NAMALWA (cell line): ENCODE measurements at regions not wholly inside any gene's neighbourhood (a gene's known extent, or its start where the extent isn't known, plus 50 kb on each side); places are given as distances from the start of the nearest gene placed in this dataset.
"Not testable (repeated sequence)": the region's sequence is repeated elsewhere in the genome, so short reads cannot be mapped to it uniquely, and the experiment has no call there.

Experiments used
- DNase-seq: peaks from one replicate; pipeline ENCODE4 v3.0.0-alpha.2; 2015; ENCODE audit warnings: low spot score

DNA sequence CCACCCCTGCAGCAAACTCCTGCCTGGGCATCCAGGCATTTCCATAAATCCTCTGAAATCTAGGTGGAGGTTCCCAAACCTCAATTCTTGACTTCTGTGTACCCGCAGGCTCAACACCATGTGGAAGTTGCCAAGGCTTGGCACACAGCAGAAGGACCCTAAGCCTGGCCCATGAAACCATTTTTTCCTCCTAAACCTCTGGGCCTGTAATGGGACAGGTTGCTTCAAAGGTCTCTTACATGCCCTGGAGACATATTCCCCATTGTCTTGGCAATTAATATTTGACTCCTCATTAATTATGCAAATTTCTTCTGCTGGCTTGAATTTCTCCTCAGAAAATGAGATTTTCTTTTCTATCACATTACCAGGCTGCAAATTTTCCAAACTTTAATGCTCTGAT, 339.5 kb upstream of the SORCS1 start:
- DNase-seq, result not testable (repeated sequence)

DNA sequence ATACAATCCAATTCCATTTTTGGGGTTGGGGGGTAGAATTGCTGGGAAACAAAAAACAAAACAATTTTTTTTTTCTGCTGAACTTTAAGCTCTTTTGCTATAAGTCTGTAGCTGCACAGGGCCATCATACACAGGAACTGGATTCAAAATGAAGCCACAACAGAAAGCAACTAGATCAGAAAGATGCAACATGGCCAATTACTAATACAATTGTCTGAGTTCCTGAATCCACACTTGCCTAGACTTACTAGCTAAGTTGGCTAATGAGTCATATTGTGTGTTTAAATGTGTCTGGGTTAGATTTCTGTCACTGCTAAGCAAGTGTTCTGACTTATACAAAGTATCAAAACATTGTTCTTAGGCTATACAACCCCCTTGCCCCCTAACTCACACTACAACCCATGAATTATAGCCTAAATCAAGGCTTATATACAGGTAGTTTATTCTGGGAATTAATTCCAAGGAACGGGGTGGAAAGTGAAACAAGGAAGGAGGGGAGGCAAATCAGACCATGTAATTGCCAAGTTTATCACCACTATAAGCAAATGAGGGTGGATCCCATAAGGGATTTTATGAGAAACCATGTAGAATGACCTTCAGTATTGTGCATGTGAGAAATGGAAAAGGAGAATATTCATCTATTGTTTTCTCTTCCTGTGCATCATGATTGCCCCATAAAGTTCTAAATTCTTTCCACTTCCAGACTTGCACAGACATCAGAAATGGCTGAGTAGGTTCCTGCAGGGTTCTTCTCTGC, 337.9 kb upstream of the SORCS1 start:
- no peak for DNase-seq

DNA sequence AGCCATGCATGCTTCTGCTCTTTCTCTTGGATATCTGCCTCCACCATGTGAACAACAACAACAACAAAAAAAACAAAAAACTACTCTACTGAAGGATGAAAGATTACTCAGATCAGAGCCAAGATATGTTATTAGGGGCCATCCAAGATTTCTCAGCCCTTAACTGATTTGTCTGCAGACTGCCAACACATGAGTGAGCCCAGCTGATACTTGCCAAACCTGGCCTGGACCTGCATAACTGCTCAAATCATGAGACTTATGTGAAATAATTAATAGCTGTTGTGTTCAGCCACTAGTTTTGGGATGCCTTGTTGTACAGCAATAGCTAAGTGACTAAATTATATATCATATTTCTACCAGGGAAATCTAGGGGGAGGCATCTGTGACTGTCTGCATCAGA, 334.5 kb upstream of the SORCS1 start:
- no peak for DNase-seq

DNA sequence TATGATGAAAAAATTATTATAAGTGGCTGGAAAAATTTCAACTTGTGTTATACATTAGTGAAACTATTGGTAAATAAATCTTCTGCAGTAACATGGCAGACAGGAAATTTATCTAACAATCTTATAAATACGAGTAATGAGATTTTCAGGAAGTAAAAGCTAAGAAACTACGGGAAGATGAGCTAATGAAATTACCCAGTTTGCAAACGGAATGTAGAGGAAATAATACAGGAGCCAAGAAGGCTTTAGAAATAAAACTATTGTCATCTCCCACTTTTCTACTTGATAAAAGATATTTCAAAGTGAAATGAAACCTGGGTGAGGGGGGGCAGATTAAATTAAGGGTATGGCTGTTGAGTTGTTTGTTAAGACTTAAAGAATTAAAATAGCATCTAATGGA, 332.5 kb upstream of the SORCS1 start:
- DNase-seq, result no peak

DNA sequence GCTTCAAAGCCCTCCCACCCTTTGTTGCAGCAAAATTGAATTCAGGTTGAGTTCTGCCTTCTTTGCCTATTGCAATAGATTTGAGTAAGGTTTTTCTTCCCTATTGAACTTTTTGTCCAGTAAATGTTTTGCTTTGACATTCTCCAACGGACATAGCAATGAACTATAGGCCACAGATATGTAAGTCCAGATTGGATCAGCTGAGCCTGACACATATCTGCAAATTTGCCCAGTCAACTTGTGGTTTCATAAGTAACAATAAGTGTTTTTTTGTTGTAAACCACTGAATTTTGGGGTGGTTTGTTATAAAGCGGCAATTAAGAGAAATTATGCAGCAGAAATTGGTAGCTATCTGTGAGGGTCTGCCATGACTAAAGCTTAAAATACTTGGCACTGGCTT, 332.1 kb upstream of the SORCS1 start:
- no peak for DNase-seq

DNA sequence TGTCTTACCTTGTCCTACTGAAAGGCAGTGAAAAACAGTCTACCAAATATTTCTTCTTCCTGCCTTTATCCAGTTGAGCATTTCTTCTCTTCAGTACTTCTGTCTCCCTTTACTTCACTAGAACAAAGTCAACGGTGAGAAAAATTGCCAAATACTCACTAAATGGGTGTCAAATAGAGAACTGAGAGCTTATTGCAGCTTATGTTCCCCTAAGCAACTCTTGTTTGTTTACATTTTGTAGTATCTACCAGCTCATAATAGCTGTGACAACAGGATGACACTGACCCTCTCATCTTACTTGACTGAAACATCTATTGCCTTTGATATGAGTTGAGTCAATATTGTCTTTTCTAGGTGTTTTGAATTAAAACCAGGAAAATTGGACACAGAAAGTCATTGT, 327.9 kb upstream of the SORCS1 start:
- no peak for DNase-seq

DNA sequence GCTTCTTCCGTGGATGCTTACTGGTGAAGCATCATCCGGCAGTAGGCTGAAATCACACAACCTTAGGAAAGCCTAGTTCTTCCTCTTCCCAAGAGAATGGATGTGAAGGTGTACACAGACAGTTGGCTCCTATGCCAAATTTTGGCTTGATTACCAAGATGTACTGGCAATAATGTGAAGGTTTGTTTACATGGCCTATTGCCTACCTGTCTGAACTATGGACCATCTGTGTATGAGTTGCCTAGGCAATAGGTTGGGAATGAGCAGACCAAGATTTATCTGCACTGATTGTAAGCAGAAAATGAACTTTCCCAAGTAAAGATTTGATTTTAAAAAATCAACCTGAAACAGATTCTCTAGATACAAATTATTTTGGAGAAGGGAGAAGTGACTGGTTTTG, 325.9 kb upstream of the SORCS1 start:
- DNase-seq, result no peak

DNA sequence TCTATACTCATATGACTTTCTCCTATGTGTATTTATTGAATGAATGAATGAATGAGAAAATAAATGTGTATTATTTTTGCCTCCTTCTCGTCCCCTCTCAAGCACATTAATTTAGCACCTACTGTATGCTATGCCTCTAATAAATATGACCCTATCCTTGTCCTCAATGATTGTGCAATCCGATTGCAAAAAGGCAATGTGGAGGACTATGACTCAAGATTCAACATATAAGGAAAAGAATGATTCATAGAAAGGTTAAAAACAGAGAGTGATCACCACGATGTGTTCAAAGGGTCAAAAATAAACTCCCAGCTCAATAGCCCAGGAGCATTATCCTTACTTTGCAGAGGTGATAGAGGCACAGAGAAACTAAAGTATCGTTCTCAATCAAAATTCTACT, 322.8 kb upstream of the SORCS1 start:
- no peak for DNase-seq

DNA sequence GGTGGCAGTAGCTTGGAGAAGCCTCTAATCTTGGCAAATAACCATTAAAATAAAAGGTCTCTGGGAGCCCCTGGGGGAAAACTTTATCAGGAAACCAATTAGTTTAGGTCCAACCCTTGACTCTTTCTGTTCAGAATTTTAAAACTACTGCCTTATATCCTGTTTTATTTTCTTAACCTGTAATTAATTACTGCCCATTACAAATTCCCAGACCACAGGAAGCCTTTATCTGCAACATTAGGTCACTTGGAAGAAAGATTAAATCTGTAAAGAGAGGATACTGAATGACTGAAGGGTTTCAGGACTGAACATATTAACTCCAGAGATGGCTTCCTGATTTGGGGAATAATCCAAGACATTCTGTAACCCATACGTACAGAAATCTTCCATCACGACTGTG, 320.5 kb upstream of the SORCS1 start:
- no peak for DNase-seq

DNA sequence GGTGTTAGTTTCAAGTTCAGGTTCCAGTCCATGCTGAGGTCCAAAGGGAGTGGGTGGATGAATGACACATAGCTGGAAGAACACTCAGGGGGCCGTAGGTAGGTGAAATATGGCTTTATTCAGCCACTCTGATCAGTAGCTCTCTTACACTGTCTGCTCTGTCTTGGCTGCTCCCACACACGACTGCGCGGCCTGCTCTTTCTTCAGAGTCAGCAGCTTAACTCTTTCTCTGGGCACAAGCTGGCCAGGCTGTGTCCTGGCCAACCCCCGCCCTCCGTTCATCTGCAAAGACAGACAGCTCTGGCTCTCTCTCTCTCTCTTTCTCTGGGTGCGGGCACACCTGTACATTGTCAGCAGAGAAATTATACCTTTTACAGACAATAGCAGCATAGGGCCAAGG, 317.4 kb upstream of the SORCS1 start:
- no peak for DNase-seq

DNA sequence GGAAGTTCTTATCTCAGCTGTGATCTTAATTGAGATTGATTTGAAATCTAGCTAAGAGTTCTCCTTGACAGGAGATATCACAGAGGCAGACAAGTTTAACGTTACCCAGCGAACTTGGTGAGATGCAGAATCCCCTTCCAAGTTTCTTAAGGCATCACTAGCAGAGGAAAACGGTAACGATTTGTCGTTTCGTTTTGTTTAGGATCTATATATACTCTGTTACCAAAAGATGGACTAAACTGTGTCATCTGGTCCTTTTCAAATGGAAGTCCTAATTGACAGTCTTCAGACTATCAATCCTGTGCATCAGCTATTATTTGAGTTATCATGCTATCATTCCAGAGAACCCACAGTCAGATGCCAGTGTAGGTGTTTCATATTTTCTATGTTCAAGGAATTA, 316.7 kb upstream of the SORCS1 start:
- no peak for DNase-seq

DNA sequence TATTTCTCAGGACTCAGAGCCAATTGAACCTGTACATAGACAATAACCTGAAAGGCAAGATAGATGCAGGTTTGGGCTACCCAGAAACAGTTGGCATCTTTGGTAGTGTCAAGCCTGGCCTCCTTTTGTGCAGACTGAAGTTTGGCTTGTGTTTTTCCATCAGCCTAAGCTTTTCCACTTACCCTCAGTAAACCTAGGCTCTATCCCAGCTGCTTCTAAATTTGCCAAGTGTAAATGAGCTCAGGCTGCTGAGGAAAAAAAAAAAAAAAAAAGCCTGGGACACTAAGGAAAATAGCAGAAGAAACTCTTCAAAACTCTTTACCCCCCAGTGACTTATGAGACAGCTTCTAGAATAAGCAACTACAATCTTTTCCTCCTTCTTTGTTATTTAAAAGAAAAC, 316.3 kb upstream of the SORCS1 start:
- DNase-seq, result no peak

DNA sequence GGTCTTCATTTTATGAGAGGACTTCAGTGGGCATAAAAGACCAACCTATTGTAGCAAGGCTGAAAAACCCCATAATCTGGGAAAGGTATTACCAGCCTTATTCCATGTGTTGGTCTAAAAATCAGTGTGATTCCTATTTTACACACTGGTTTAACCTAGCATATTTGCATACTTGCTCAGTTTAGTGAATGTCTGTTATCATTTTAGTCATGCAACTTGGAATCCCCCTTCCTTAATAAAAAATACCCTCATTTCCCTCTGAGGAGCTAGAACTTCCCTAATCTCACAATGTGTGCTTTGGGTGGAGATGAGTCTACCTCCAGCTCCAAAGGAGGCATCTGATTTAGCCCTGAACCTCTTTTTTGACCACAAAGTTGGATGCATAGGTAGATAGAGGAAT, 312.8 kb upstream of the SORCS1 start:
- no peak for DNase-seq

DNA sequence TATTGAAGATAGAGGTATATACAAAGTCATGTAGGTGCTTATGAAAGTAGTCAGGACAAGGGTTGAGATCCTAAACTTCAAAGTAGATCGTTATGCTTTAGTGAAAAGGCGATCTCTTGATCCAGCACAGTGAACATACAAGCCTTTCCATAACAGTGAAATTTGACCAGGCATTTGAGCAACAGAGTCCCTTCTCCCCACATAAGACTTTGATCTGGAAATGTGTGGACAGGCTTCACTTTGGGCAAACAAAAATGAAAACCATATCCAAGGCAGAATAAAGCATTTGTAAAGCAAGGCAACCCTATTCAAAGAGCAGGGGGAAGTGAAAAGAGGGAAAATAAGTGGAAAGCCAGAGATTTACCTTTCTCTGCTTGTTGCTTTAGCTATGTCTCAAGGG, 311.9 kb upstream of the SORCS1 start:
- DNase-seq, result no peak

DNA sequence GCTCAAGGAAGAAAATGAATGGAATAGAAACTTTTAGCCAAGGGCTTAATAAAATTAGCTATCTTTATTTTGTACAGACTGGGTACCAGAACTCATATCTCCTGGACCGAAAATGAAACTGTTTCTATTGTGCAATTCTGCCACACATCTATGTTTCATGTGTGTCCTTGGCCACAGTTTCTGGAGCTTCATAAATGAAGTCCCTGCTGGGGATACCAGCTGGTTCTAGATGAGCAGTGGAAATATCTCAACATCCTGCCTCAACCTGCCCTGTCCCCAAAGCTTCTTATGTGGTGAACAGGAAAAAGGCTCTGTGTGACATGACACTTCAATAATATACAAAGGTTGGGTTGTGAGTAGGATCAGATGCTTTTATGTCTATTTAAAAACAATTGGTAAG, 310.1 kb upstream of the SORCS1 start:
- DNase-seq, result no peak

DNA sequence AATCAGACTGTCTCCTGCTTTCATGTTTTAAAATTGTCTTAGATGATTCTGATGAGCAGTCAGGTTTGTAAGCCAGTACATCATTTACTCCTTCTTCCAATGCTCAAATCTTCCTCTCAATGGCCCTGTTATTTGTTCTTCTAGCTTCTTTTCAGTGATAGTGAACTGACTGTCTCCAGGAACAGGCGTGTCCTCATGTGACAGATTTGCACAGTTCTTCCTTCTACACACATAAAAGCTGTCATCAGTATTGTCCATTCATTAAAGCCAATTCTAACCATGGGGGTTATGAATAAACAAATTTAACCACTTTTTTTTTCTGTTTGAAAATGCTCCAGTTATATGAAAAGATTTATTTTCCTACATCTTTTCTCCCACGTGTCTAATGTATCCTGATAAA, 308.7 kb upstream of the SORCS1 start:
- DNase-seq, result no peak

DNA sequence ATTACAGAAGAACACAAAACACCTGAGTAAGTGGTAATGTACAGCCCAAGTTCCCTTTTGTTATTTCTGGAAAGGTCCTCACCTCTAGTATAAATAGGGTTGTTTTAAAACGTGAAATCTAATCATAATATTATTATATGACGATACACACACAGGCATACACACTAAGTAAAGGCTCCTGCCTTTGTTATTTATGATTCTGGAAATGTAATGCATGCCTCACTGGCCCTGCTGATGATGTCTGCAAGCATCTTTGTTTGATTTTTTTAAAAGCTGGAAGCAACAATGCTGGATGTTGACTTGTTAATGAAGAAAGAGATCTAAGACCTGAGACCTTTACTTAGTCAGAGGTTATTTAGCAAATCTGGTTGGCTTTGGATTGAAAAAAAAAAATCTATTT, 307.4 kb upstream of the SORCS1 start:
- DNase-seq, result no peak

DNA sequence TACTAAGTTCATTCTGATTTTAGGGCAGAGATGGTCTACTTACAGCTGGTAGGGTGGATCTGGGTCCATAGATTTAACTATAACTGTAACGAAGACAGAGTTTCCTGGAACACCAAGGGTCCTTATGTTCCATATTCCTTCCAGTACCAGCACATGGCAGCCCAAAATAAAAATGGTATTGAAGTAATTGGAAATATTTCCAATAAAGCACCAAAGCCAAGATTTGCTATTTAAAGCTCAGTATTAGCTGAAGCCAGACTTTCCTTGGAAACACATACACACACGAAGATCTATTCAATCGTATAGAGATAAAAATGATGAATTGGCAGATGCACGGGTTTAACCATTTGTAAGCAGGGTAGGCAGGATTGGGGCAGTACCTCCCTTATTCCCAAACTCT, 289.1 kb upstream of the SORCS1 start:
- DNase-seq, result no peak

DNA sequence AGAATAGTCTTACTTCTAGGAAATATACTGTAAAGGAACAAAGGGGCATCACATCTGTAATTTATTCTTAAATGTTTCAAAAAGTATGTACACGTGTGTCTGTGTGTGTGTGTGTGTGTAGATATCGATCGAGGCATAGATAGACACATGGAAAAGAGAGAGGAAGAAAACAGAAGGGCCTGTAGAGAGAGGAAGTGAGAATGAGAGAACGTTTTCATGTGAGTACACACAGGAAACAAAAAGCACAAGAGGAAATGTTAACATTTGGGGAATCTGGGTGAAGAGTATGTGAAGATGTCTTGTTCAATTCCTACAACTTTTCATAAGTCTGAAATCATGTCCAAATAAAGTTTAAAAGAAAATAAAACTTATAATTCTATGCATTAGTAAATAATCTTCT, 286.5 kb upstream of the SORCS1 start:
- no peak for DNase-seq

DNA sequence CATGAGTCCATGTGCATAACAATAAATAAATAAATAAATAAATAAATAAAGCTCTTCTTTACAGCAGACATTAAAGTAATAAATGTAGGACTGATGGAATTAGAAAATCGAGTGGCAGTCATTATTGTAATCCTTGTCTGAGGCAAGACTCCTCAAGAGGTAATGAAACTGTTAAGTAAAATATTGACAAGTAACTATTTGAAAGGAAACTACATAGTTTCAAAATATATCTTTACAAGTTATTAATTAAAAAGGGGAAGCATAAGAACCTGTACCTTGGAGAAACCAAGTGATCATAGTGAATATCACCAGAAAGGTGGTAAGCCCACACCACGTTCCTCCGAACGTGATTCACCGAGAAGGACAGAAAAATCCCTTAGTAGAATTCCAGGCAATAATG, 285.6 kb upstream of the SORCS1 start:
- no peak for DNase-seq

DNA sequence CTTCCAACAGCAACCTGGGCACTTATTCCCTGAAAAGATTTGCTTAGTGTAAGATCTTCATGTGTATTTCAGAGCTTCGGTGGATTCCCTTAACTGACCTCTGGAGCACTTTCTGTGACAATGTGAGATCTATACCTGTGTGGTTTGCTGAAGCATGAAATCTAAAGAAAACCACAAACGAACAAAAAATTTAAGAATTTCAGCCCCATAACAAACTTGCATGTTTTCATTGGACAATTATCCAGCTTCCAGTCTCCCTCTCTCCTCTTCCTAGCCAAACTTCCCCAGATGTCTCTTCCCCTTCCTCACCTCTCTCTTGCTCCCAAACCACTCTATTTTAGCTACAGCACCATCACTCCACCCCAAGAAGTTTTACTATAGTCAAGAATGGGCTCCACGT, 279.9 kb upstream of the SORCS1 start:
- no peak for DNase-seq

DNA sequence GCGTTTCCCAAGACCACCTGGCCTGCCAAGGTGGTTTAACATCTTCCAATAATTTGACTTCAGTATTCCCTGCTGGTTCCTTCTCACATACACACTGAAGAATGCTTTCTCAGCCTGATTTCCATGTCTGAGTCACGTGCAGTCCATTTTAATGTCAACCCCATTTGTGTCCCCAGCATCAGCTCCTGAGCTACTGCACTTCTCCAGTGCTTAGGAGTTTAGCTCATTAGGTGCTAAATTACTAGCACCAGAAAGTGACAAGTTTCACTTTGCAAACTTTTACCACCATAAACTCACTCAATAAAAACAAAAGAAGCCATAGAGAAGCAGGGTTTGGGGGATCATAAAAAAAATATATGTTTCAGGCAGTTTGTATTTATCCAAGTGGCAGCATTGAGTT, 279.3 kb upstream of the SORCS1 start:
- no peak for DNase-seq

DNA sequence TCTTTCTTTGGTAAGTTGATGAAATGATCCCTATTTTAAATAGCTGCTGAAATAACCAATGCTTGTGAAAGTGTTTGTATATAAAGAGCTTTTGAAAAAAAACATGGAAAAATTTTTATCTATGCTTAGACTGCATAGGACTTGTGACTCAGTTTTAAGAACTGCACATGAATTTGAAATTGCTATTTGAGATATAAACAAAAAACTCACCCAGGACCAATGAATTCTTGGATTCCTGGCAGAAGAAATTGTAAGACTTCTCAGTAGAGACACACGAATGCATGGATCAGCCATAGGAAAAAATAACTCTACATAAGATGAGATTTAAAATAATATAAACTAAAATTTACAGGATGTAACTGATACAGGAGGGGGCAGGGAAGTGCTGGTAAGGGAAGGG, 278.8 kb upstream of the SORCS1 start:
- no peak for DNase-seq

DNA sequence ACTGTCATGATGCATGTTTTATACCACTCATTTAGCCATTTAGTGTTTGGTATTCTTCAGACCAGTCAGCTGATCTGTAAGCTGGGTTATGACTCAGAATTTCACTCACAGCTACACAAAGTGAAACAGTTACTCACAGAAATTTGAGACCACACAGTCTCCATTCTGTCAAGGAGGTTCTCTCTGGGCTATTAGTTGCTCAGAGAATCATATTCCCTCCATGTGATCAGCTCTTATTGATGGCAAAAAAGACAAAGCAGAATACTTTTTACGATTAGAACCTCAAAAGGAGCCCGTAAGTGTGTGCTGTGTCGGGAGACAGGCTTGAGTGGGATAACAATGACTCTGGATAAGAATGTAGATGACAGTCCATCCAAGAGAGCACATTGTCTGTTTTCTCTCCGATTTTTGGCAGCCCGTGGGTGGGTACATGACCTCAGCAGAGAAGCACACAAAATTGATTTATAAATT, 277.6 kb upstream of the SORCS1 start:
- DNase-seq, result no peak

DNA sequence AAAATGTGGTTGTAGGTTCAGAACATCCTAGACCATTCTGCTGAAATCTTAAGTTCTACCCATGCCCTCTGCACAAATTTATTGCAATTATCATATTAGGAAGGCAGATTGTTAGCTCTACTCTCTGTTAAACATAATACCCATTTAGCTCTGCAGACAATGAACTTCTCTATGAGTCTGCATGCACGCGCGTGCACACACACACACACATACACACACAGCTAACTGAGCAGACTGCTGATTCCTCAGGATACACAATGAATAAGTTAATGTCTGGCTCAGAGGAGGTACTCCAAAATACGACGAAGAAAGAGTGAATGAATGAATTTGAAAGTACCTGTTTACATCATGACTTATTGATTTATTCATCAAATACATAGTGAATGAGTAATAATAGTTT, 276.2 kb upstream of the SORCS1 start:
- no peak for DNase-seq
